ENCODE measurements at regions not wholly inside any gene's neighbourhood (a gene's known extent, or its start where the extent isn't known, plus 50 kb on each side); places are given as distances from the start of the nearest gene placed in this dataset.
"Not testable (repeated sequence)": the region's sequence is repeated elsewhere in the genome, so short reads cannot be mapped to it uniquely, and the experiment has no call there.

- TF ChIP-seq CTCF (IDR thresholded peaks at IDR 0.05; ENCODE audit: insufficient read depth, low read depth, low read length, missing control alignments), result no peak
- no peak for DNase-seq (ENCODE audit: low read depth)
- H3K4me3 ChIP-seq (ENCODE audit: low read depth, low read length), result no peak overlapping the region
Observed at GRCh38 chr1:196043268-196043667, 565.0 kb downstream of the KCNT2 start.

GRCh38 chr1:196034080-196034706 lies 574.0 kb downstream of the KCNT2 start:
- H3K4me3 ChIP-seq (ENCODE audit: low read depth, low read length), result no peak overlapping the region
- TF ChIP-seq CTCF (IDR thresholded peaks at IDR 0.05; ENCODE audit: insufficient read depth, low read depth, low read length, missing control alignments), result no peak
- no peak for DNase-seq (ENCODE audit: low read depth)

GRCh38 chr1:196031387-196031786 lies 576.9 kb downstream of the KCNT2 start:
- H3K4me3 ChIP-seq (ENCODE audit: low read depth, low read length); DNase-seq (ENCODE audit: low read depth): not testable (repeated sequence)

GRCh38 chr1:196030455-196030854 lies 577.8 kb downstream of the KCNT2 start:
- no peak overlapping the region for H3K4me3 ChIP-seq (ENCODE audit: low read depth, low read length)
- DNase-seq (ENCODE audit: low read depth), result no peak
- TF ChIP-seq CTCF (IDR thresholded peaks at IDR 0.05; ENCODE audit: insufficient read depth, low read depth, low read length, missing control alignments), result no peak

- no peak for TF ChIP-seq CTCF (IDR thresholded peaks at IDR 0.05; ENCODE audit: insufficient read depth, low read depth, low read length, missing control alignments)
- H3K4me3 ChIP-seq (ENCODE audit: low read depth, low read length), result no peak overlapping the region
- no peak for DNase-seq (ENCODE audit: low read depth)
Observed at GRCh38 chr1:196029410-196029809, 578.8 kb downstream of the KCNT2 start.

GRCh38 chr1:196027127-196027526 lies 581.1 kb downstream of the KCNT2 start:
- TF ChIP-seq CTCF (IDR thresholded peaks at IDR 0.05; ENCODE audit: insufficient read depth, low read depth, low read length, missing control alignments), result no peak
- no peak overlapping the region for H3K4me3 ChIP-seq (ENCODE audit: low read depth, low read length)
- DNase-seq (ENCODE audit: low read depth), result no peak

- DNase-seq (ENCODE audit: low read depth); H3K4me3 ChIP-seq (ENCODE audit: low read depth, low read length): not testable (repeated sequence)
Observed at GRCh38 chr1:196021174-196021573, 587.1 kb downstream of the KCNT2 start.

GRCh38 chr1:196009362-196009761 lies 598.9 kb downstream of the KCNT2 start:
- no peak for DNase-seq (ENCODE audit: low read depth)
- no peak overlapping the region for H3K4me3 ChIP-seq (ENCODE audit: low read depth, low read length)
- no peak for TF ChIP-seq CTCF (IDR thresholded peaks at IDR 0.05; ENCODE audit: insufficient read depth, low read depth, low read length, missing control alignments)
